Right atrium auricular region (tissue), 2 donors: ENCODE measurements at regions not wholly inside any gene's neighbourhood (a gene's known extent, or its start where the extent isn't known, plus 50 kb on each side); places are given as distances from the start of the nearest gene placed in this dataset.
A peak's percentile ranks its signal among the peaks of the same experiment; 100 is the strongest.

Experiments used
- DNase-seq: peaks from one replicate; pipeline ENCODE4 v3.0.0-alpha.2; 2019; ENCODE audit warnings: low spot score
- H3K27ac ChIP-seq, 2 donors: fragments of 200-600 bp; sonication (generic); 1 replicate in 1 of 2; 2 replicates in 1 of 2; pipeline ENCODE4 v1.5.1; 2016 to 2019
- H3K27me3 ChIP-seq, 2 donors: fragments of 200-600 bp; sonication (generic); one replicate each; pipeline versions ENCODE4 v1.5.1 to v1.6.0; 2017 to 2019
- H3K36me3 ChIP-seq: fragments of 200-600 bp; sonication (generic); one replicate; pipeline ENCODE4 v1.5.1; 2016
- H3K4me1 ChIP-seq, 2 donors: fragments of 200-600 bp; sonication (generic); one replicate each; pipeline versions ENCODE4 v1.5.1 to v1.6.0; 2017 to 2019
- H3K4me3 ChIP-seq, 2 donors: fragments of 200-600 bp; sonication (generic); 1 replicate in 1 of 2; 2 replicates in 1 of 2; pipeline ENCODE4 v1.5.1; 2017 to 2019; ENCODE audit warnings: mild to moderate bottlenecking in 1 of 2, moderate library complexity in 1 of 2
- H3K9me3 ChIP-seq, 2 donors: fragments of 200-600 bp; sonication (generic); one replicate each; pipeline ENCODE4 v1.5.1; 2019
- TF ChIP-seq, protein P1 (sequence below), 2 donors: fragments of 200-600 bp; sonication (generic); IDR thresholded peaks; one replicate each; pipeline ENCODE4 v1.5.1; 2019; ENCODE audit warnings: antibody characterized with exemption in 2 of 2

GRCh38 chr4:165784672-165785071, 88.4 kb upstream of the TLL1 start:
- H3K27ac ChIP-seq, result peak overlapping the region in 1 of 2 donors; percentile 72
- H3K9me3 ChIP-seq, result no peaks in the 10 kb centered on the region
- no peaks in the 10 kb centered on the region for H3K27me3 ChIP-seq
- H3K36me3 ChIP-seq, result no peaks in the 10 kb centered on the region
- no peak overlapping the region for H3K4me3 ChIP-seq
- TF ChIP-seq, protein P1, sequence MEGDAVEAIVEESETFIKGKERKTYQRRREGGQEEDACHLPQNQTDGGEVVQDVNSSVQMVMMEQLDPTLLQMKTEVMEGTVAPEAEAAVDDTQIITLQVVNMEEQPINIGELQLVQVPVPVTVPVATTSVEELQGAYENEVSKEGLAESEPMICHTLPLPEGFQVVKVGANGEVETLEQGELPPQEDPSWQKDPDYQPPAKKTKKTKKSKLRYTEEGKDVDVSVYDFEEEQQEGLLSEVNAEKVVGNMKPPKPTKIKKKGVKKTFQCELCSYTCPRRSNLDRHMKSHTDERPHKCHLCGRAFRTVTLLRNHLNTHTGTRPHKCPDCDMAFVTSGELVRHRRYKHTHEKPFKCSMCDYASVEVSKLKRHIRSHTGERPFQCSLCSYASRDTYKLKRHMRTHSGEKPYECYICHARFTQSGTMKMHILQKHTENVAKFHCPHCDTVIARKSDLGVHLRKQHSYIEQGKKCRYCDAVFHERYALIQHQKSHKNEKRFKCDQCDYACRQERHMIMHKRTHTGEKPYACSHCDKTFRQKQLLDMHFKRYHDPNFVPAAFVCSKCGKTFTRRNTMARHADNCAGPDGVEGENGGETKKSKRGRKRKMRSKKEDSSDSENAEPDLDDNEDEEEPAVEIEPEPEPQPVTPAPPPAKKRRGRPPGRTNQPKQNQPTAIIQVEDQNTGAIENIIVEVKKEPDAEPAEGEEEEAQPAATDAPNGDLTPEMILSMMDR (IDR thresholded peaks at IDR 0.05), result no peak
- DNase-seq, result no peak
- peaks cover 0 to 28% of the 10 kb centered on the region in 2 donors for H3K4me1 ChIP-seq

GRCh38 chr4:165785337-165785736, 87.7 kb upstream of the TLL1 start:
- Histone ChIP-seq H3K4me1 (peaks cover 0 to 28% of the 10 kb centered on the region in 2 donors), H3K4me3 (no peak overlapping the region), H3K9me3 (no peaks in the 10 kb centered on the region), H3K27ac (peak overlapping the region in 1 of 2 donors; percentile 72), H3K27me3 (no peaks in the 10 kb centered on the region), H3K36me3 (no peaks in the 10 kb centered on the region)
- TF ChIP-seq, protein P1 (IDR thresholded peaks at IDR 0.05), result no peak
- DNase-seq, result no peak

DNA sequence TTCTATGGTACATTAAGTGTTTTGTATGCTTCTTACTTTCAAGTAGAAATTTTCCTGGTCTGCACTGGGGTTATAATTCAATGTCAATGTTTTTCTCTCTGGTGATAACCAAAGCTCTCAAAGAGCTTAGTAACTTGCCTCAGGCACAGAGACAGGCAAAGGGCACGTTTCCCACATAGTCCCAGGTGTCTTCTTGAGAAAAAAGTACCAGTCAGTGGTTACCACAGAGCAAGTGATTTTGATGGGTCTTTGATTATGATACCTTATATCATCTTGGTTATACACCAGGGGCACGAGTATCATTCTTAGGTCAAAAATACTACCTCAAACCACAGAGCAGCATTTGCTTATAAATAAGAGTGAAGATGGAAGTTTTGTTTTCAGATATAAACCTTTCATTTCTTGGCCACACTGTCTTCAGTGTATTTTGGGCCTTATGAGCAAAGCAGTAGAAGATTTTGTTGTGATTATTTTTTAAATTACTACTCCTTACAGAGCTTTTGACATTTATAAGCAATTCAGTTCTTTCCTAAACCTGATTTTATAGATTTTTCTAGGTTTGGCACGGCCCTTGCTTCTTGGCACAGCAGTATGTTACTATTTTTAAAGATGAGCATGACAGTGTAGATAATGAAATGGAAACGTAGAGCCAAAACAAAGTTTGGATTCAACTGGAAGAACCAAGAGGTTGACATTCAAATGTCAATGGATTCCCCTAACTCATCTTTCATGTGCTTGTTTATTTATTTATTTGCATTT, 85.3 kb upstream of the TLL1 start:
- Histone ChIP-seq H3K27ac (peak overlapping the region; percentile 47 to 72), H3K9me3 (no peaks in the 10 kb centered on the region), H3K4me1 (peaks cover 0 to 28% of the 10 kb centered on the region in 2 donors), H3K36me3 (no peaks in the 10 kb centered on the region), H3K4me3 (no peak overlapping the region), H3K27me3 (no peaks in the 10 kb centered on the region)
- no peak for DNase-seq
- TF ChIP-seq, protein P1 (IDR thresholded peaks at IDR 0.05), result no peak

DNA sequence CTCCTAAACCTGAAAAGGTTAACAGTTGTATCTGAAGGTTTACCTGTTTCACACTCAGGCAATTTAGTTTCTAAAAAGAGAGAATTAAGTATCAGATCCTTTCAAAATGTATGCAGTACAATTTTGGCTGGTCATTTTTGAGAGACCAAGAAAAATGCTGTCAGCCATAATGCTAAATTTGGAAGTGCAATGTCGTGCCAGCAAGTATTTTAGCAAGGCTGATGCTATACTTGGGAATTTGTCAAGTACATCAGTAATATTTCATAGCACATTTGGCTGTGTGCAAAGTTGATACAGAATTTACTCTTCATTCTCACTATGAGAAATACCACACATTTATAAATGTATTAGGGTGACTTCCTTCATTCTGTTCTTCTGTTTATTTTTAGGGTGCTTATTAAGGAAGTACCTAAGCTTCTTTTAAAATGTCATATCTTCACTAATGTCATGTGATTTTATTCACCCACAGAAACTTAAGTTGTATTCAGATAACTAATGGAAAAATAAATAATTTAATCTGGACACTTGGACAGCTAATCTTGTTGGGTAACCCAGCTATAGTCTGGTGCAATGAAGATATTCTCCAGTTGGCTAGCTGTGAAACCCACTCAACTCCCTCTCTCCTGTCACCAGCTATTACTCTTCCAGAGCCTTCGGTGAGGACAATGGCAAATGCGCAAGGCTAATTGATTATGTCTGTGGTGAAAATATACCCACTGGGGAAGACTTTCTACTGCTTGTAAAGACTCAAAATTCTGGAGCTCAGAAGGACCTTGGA, 84.2 kb upstream of the TLL1 start:
- Histone ChIP-seq H3K9me3 (no peaks in the 10 kb centered on the region), H3K36me3 (no peaks in the 10 kb centered on the region), H3K4me3 (no peak overlapping the region), H3K27ac (peak overlapping the region; percentile 47 to 72), H3K27me3 (no peaks in the 10 kb centered on the region), H3K4me1 (peaks cover 0 to 22% of the 10 kb centered on the region in 2 donors)
- TF ChIP-seq, protein P1 (IDR thresholded peaks at IDR 0.05), result no peak
- DNase-seq, result no peak

- TF ChIP-seq, protein P1 (IDR thresholded peaks at IDR 0.05), result no peak
- Histone ChIP-seq H3K27me3 (no peaks in the 10 kb centered on the region), H3K9me3 (no peaks in the 10 kb centered on the region), H3K4me3 (no peak overlapping the region), H3K27ac (no peak overlapping the region), H3K4me1 (peaks cover 0 to 11% of the 10 kb centered on the region in 2 donors), H3K36me3 (no peaks in the 10 kb centered on the region)
- no peak for DNase-seq
Observed at GRCh38 chr4:165793236-165793635, 79.8 kb upstream of the TLL1 start.
